GM13976 (cell line): ENCODE measurements at regions not wholly inside any gene's neighbourhood (a gene's known extent, or its start where the extent isn't known, plus 50 kb on each side); places are given as distances from the start of the nearest gene placed in this dataset.
"Not testable (repeated sequence)": the region's sequence is repeated elsewhere in the genome, so short reads cannot be mapped to it uniquely, and the experiment has no call there.

ENCODE experiments used
- DNase-seq: peaks from one replicate; pipeline ENCODE4 v3.0.0; 2012; ENCODE audit warnings: low spot score
- in situ Hi-C: fragments of 300-500 bp; cut with MboI; formaldehyde crosslinking; loops from one replicate; pipeline ENCODE4 v1.12.0; 2022; ENCODE audit warnings: low sequenced_read_pairs, mixed read lengths, inconsistent platforms; ENCODE audit not compliant: unreplicated experiment
- TF ChIP-seq, protein P1 (sequence below): IDR thresholded peaks from 2 replicates; pipeline ENCODE4 v1.5.1; 2012; ENCODE audit warnings: borderline replicate concordance, mild to moderate bottlenecking; ENCODE audit not compliant: insufficient read depth; ENCODE audit errors: extremely low read depth, missing control alignments, control extremely low read depth

DNA sequence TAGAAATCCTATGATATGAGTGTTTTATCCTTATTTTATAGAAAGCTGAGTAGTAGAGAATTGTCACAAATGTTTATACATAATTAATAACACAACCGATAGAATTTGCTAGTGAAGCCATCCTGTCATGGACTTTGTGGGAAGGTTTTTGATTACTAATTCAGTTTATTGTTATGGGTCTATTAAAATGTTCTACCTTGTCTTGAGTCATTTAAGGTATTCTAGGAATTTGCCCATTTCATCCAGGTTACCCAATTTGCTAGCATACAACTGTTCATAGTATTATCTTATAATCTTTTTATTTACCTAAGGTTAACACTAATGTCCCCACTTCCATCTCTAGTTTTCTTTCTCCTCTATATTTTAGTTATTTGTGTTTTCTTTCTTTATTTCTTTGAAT, 553.1 kb upstream of the ATXN7L3B start:
- TF ChIP-seq, protein P1, sequence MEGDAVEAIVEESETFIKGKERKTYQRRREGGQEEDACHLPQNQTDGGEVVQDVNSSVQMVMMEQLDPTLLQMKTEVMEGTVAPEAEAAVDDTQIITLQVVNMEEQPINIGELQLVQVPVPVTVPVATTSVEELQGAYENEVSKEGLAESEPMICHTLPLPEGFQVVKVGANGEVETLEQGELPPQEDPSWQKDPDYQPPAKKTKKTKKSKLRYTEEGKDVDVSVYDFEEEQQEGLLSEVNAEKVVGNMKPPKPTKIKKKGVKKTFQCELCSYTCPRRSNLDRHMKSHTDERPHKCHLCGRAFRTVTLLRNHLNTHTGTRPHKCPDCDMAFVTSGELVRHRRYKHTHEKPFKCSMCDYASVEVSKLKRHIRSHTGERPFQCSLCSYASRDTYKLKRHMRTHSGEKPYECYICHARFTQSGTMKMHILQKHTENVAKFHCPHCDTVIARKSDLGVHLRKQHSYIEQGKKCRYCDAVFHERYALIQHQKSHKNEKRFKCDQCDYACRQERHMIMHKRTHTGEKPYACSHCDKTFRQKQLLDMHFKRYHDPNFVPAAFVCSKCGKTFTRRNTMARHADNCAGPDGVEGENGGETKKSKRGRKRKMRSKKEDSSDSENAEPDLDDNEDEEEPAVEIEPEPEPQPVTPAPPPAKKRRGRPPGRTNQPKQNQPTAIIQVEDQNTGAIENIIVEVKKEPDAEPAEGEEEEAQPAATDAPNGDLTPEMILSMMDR = no peak
- in situ Hi-C loops = no loop called here
- no peak for DNase-seq

DNA sequence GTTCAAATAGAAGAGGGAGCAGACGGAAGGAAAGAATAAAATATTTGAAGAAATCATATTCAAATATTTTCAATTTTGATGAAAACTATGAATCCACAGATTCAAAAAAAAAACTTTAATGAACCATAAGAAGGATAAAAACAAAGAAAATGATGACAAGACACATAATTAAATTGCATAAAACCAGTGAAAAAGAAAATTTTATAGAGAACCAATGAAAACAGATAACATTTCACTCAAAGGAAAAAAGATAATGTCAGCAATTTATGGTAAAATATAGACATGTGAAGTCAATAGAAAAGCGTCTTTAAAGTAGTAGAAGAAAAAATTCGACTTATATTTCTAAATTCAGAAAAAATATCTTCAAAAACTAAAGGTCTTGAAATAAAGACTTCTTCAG, 546.5 kb upstream of the ATXN7L3B start:
- DNase-seq = no peak
- in situ Hi-C loops = no loop called here
- TF ChIP-seq, protein P1 = no peak

DNA sequence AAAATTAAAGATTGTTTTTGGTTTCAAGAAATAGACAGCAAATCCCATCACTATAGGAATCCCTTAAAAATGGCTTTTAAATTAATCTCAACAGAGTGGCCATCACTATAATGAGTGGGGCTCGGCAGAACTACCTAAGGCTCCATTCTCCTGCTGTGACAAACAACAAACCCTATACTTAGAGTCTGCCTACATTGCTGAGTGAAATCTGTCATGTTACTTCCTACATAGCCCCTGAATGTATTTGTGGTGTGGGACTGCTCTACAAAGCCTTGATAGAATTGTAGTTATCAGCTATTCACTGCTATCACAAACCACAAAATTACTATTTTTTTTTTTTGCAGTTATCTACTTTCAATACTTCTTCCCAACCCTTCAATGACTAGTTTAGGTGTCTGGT, 538.7 kb upstream of the ATXN7L3B start:
- DNase-seq = no peak
- in situ Hi-C loops = no loop called here
- TF ChIP-seq, protein P1 = no peak

DNA sequence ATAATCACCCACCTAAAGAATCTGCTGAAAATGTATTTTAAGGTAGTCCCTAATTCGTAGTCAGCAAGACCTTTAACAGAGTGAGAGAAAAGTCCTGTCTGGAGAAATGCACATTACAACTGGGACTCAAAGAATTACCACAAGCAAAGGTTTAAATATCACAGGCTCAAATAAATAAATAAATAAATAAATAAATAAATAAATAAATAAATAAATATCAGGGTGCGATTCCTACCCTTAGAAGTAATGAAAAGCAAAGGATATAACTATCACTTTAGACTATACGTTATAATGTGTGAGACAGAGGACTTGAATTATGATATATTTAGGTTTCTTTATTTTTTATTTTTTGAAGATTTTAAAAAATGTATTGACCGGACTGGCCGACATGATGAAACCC, 522.5 kb upstream of the ATXN7L3B start:
- DNase-seq = no peak
- TF ChIP-seq, protein P1 = no peak
- in situ Hi-C loops = no loop called here

DNA sequence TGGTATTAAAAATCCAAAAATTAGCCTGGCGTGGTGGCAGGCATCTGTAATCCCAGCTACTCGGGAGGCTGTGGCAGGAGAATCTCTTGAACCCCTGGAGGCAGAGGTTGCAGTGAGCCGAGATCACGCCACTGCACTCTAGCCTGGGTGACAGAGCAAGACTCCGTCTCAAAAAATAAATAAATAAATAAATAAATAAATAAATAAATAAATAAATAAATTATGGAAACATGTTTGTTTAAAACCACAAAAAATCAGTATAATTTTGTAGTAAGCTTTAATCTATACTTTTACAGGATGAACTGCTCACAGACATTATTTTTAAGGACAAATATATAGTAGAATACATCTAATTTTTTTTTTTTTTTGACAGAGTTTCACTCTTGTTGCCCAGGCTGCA, 521.3 kb upstream of the ATXN7L3B start:
- DNase-seq, in situ Hi-C loops: not testable (repeated sequence)

DNA sequence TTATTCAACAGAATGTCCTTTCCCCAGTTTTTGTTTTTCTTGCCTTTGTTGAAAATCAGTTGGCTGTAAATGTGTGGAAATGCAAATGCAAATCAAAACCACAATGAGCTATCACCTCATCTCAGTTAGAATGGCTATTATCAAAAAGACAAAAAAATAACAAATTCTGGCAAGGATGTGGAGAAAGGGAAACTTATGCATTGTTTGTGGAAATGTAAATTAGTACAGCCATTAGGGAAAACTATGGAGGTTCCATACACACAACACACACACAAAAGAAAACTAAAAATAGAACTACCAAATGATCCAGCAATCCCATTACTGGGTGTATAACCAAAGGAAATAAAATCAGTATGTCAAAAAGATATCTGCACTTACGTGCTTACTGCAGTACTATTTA, 518.8 kb upstream of the ATXN7L3B start:
- in situ Hi-C loops = no loop called here
- no peak for DNase-seq
- TF ChIP-seq, protein P1 = no peak

DNA sequence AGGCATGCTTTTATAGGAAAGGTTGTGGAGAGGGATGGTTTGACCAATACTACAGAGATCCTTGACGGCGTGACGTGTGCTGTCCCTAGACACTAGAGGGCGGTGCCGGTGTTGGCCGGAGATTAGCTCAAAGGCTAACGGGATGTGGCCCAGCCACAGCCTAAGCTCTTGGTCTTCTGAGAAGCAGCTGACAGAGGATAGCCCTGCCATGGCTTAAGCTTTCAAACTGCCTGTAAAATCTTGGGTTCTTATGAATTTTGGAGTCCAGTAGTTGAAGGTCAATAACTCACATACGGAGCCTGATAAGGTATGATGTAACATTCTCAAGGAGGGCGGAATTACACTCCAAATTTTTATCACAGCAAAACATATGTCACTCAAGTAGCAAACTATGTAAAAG, 515.7 kb upstream of the ATXN7L3B start:
- in situ Hi-C loops = no loop called here
- peak; percentile 22 for DNase-seq
- TF ChIP-seq, protein P1 = peak; percentile 80
